Hepatocyte (in vitro differentiated cells): ENCODE measurements at regions not wholly inside any gene's neighbourhood (a gene's known extent, or its start where the extent isn't known, plus 50 kb on each side); places are given as distances from the start of the nearest gene placed in this dataset.

Experiments
- EZH2 ChIP-seq: fragments of 200-600 bp; sonication (generic); IDR thresholded peaks from 2 replicates; pipeline ENCODE4 v1.6.1; 2016; ENCODE audit warnings: antibody characterized with exemption, mild to moderate bottlenecking, borderline replicate concordance
- TF ChIP-seq, protein P1 (sequence below): fragments of 200-600 bp; sonication (generic); IDR thresholded peaks from 2 replicates; pipeline ENCODE4 v1.5.1; 2016; ENCODE audit warnings: antibody characterized with exemption, mild to moderate bottlenecking; ENCODE audit not compliant: poor library complexity

GRCh38 chr3:28634019-28634418 is 285.4 kb upstream of the AZI2 start:
- TF ChIP-seq, protein P1, sequence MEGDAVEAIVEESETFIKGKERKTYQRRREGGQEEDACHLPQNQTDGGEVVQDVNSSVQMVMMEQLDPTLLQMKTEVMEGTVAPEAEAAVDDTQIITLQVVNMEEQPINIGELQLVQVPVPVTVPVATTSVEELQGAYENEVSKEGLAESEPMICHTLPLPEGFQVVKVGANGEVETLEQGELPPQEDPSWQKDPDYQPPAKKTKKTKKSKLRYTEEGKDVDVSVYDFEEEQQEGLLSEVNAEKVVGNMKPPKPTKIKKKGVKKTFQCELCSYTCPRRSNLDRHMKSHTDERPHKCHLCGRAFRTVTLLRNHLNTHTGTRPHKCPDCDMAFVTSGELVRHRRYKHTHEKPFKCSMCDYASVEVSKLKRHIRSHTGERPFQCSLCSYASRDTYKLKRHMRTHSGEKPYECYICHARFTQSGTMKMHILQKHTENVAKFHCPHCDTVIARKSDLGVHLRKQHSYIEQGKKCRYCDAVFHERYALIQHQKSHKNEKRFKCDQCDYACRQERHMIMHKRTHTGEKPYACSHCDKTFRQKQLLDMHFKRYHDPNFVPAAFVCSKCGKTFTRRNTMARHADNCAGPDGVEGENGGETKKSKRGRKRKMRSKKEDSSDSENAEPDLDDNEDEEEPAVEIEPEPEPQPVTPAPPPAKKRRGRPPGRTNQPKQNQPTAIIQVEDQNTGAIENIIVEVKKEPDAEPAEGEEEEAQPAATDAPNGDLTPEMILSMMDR = no peak
- no peak for TF ChIP-seq EZH2
